ENCODE measurements at regions not wholly inside any gene's neighbourhood (a gene's known extent, or its start where the extent isn't known, plus 50 kb on each side); places are given as distances from the start of the nearest gene placed in this dataset.

DNA sequence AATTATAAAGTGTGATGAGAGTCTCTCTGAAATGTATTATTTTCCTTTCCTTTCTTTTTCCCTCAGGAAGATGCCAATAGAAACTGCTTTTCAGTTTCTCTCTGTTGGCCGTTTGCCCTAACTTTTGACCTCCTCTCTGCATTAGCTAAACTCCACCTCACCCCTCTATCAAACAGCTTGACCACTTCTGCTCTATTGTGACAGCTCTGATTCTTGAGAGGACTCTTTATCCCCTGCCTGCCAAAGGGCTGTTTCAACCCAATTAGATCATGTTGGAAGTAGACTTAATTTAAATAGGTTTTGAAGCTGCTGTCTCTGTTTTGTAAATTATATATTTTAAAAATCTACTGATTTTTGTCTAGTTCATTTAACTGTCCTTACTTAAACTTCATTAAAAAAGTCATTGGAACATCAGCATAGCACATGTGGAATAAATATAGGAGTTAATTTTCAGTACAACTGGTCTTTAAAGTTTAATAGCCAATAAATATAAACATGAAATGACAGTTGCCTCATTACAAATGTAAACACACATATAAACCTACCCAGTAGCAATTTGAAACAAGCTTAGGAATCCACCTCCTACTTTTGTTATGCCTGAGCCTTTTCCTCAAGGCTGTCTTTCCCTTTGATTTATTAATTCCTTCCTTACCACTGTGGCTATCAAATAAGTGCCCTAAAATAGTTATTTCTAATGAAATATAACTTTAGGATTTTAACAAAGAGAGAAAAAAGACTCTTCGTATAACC is 152.0 kb downstream of the CHRM3 start:
- DNase-seq (ENCODE audit: low read depth in 3 of 3): no peak

DNA sequence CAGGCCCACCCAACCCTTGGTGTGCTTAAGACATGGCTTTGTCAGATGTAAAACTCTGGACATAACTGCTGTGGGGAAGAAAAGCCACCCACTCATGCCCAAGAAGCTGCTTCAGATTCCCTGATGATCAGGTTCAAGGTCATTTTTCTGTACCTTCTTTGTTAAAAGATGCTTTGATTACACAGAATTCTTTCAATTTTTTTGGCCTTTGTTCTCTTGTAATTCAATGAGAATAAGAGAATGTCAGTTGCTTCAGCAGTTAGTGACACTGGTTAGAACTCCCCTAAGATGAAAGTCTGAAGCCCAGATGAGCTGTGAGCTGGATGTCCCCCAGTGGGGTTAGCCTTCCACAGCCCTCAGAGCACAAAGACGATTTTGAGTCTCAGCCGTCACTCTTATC is 152.7 kb downstream of the CHRM3 start:
- DNase-seq (ENCODE audit: low read depth in 3 of 3): no peak

DNA sequence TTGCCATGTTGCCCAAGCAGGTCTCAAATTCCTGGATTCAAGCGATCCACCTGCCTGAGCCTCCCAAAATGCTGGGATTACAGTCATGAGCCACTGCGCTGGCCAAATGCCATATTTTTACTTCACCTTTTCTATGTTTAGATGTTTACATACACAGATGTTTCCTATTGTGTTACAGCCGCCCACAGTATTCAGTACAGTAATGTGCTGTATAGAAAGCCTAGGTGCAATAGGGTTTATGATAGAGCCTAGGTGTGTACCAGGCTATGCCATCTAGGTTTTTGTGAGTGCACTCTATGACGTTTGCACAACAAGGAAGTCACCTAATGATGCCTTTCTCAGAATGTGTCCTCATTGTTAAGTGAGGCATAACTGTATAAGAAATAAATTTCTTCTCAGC is 153.4 kb downstream of the CHRM3 start:
- no peak for DNase-seq (ENCODE audit: low read depth in 3 of 3)

DNA sequence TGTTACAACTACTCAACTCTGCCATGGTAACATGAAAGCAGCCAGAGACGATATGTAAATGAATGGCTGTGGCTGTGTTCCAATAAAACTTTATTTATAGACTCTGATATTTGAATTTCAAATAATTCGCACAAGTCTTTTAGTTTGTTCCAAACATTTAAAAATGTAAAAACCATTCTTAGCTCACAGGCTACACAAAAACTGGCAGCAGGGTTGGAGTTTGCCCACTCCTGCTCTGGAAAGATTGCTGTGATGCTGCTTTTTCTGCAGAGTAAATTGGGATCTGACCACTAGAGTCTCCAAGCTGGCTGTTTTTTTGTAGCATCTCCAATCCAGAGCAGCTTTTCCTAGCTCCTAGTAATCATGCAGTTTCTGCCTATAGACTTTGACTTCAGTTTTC is 157.5 kb downstream of the CHRM3 start:
- no peak for DNase-seq (ENCODE audit: low read depth in 3 of 3)

DNA sequence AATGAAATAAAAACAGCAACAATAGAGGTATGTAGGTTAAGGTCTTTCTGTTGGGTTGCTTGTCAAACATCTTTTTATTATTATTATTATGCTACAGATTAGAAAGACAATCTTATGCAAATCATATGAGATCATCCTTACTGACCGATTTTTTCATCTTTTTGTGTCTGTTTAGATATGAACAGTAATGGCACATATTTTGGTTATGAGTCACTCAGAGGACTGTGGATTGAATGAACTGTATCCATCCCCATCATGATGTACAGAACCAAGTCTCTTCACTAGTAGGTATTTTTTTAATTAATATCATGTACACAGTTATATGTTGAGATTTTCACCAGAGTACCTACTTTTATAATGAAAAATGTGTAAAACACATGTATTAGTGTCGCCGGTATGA is 159.1 kb downstream of the CHRM3 start:
- no peak for DNase-seq (ENCODE audit: low read depth in 3 of 3)

DNA sequence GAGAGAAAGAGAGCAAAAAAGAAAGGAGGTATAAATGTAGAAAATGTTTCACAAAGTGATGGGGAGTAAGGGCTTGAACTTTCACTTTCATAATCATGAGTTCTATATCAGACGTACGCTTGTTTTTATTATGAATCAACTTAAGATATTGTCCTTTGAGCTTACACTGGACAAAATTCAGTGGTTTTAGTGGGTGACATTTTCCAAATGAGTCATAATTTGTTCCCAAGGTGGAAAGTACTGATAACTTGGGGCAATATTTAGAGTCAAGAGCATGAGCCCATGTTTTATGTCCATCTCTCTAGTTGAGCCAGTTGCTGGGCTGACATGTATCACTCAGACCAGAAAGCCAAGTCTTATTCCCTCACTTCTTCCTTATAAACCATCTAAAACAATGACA is 161.6 kb downstream of the CHRM3 start:
- DNase-seq (ENCODE audit: low read depth in 3 of 3): no peak

DNA sequence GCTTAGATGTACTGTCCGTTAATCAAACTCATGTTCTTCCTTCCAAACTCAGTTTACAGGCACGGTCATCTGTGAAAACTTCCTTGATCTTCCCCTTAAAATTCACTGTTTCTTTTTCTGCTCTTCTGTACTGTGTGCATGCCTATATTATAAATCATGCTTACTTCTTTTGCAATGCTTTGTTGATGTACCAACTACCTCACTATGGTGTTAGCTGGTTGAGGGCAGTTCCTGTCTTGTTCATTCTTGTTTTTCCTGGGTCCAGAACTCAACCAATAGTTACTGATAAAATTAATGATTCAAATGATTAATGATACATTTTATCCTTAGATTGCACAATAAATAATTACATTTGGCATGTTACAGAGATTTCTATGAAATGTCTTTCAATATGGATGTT is 163.8 kb downstream of the CHRM3 start:
- no peak for DNase-seq (ENCODE audit: low read depth in 3 of 3)

DNA sequence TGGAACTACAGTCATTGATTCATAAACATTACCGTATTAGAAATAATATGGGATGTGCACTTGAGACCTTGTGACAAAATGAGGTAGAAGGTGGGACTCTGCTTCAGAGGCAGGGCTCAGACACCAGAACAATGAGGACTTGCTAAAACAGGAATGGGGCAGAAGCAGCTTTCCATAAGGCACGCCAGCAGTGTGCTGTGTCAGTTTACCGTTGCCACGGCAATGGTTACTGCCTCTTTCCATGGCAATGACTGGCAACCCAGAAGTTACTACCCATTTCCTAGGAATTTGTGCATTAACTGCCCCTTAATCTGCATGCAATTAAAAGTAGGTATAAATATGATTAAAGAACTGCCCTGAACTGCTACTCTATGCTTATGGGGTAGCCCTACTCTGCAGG is 169.0 kb downstream of the CHRM3 start:
- DNase-seq (ENCODE audit: low read depth in 3 of 3): no peak

DNA sequence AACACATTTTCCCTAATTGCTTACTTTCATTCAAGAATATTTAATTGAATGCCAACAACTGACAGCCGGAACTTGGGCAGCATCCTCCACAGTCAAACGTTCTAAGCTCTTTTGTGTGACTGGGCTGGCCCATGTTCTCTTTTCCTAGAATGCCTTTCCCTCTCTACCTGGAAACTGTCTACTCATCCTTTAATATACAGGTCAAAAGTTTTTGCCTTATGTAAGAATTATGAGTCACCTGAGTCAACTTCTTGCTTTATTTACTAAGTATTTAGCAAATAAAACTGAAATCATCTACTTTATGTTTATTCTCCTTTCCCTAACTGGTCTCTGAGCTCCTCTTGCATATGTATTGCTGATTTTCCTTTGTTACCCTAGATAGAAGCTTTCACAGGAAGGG is 172.2 kb downstream of the CHRM3 start:
- DNase-seq (ENCODE audit: low read depth in 3 of 3): no peak

DNA sequence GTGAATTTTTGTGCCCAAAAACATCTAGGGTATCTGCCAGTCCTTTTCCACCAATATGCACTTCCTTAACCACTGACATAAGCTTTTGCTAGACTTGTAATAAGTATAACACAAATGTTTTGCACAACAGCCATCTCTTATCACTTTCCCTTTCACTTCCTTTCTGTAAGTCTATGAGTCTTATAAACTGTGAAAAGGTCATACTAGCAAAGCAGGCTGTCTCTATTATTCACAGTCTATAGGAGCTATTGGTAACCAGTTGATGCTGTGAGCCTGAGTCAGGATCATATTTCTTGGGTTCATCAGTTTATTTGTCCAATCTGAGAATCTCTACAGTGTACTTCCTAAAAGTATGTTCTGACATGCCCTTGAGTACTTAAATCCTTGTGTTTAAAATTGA is 172.6 kb downstream of the CHRM3 start:
- no peak for DNase-seq (ENCODE audit: low read depth in 3 of 3)

DNA sequence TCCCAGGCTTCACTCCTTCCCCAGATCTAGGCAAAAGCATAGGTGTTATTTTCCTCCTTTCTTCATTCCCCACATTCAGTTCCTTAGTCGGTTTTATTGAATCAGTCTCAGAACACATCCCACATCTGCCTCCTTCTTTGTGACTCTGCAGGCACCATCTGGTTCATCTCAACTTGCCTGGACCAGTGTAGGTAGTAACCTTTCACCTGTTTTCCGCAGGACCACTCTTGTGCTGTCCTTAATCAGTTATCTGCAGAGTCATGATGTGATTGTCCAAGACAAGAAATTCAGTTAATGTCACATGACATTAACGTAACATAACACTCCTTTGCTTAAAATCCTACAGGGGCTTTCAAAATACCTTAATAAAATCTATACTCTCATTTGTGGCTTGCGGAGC is 174.6 kb downstream of the CHRM3 start:
- no peak for DNase-seq (ENCODE audit: low read depth in 3 of 3)

DNA sequence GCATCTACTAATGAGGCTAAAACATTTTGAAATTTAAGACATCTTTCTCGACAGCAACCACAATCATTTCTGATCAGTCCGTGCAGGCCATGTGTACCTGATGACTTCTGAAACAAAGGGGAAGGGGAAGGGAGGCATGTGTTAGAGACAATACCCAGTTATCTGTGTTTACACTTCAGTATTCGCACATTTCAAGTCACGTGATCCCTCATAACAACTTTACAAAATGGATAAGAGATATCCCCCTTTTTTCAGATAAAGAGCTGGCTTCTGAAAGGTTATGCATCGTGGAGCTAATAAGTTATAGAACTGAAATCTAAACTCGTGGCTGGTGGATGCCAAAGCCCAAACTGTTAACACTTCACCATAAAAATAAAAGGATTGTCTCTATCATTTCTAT is 175.7 kb downstream of the CHRM3 start:
- DNase-seq (ENCODE audit: low read depth in 3 of 3): no peak

DNA sequence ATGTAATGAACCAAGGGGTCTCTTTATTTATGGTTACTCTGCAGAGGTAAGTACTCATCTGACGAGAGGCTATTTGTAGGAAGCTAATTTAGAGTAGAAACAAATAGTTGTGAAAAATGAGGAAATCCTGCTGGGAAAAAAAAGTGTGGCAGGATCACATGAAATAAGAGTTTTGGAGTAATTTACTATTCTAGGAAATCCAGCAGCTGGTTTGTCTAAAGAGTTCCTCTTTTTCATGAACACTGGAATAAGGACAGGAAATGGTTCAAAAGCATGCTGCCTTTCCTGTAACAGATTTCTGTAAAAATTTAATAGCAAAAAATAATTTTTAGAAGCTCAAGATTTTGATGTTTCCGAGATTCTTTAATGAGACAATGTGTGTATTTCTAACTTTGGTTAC is 177.3 kb downstream of the CHRM3 start:
- no peak for DNase-seq (ENCODE audit: low read depth in 3 of 3)

DNA sequence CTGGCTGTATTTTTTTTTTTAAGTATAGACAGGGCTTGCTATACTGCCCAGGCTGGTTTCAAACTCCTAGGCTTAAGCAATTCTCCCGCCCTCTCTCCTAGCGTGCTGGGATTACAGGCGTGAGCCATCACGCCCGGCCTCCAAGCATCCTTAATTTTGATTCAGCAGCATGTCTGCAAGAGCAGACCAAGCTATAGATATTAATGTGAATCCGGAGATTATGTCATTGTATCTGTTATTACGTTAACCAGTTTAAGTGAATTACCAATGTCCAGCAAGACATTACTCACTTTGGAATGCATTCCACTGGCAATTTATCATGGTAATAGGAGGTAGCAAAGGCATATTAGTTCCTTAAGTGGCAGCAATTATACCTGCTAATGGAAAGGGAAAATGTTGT is 179.7 kb downstream of the CHRM3 start:
- no peak for DNase-seq (ENCODE audit: low read depth in 3 of 3)

DNA sequence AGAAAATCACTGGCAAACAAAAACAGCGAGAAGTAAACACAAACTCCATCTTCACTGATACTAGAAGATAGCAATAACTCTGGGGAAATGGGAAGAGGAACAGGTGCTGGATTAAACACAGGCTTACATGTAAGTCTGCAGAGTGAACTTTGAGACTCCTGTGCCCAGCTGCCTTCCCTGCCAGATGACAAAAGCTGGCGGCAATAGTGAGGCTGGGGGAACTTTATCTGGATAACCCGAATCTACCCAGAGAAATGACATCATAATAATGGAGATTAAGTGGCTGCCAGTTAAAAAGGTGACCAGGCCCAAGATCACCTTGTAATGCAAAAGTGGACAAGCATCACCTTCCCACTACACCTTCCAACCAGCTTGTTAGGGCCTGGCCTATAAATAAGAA is 184.5 kb downstream of the CHRM3 start:
- no peak for DNase-seq (ENCODE audit: low read depth in 3 of 3)

DNA sequence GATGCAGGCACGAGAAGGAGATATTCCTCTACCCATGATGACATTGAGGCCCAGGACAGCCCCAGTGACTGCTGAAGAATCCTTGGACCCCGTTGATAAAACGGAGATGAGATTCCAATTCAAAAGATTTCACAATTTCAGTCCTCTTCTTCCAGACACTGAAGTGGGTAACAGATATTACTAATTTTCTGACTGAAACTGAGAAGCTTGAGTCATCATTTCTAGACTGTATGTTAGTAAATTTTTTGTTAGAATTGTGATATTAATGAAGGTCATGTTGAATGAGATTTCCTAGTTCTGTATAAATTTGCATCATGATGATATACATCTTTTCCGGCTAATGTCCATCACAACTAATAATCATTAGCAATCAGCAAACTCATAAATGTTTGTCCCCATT is 185.8 kb downstream of the CHRM3 start:
- DNase-seq (ENCODE audit: low read depth in 3 of 3): no peak

DNA sequence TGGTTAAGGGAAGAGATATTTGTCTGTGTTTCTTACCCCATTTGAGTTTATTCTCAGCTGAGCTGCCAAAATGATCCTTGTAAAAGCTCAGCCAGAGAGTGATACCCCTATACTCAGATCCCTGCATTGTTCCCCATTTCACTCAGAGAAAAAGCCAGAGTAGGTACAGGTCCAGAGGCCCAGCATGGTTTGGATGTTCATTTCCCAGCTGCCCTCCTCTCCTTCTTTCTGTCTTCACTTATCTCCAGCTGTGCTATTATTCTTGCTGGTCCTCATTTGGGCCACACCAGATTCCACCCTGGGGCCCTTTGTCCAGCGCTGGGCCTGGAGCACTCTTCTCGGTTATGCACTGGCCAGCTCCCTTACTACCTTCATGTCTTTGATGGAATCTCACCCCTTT is 187.7 kb downstream of the CHRM3 start:
- DNase-seq (ENCODE audit: low read depth in 3 of 3): no peak

DNA sequence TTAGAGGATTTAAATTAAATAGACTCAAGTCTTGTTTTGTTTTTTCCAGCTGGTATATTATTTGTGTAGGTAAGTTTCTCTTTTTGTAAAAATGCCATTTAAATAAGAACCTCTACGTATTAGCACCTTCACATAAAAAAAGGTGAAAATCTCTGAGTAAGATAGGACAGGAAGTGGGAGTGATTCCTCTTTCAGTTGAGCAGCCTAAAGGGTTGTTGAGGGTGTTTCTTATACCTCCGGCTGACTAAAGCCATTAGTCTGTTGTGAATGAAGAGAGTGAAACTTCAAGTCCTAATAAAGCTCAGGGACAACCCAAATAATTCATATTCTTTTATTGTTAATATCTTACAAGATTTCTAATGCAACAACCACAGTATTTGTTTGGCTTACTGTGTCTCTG is 188.7 kb downstream of the CHRM3 start:
- no peak for DNase-seq (ENCODE audit: low read depth in 3 of 3)

DNA sequence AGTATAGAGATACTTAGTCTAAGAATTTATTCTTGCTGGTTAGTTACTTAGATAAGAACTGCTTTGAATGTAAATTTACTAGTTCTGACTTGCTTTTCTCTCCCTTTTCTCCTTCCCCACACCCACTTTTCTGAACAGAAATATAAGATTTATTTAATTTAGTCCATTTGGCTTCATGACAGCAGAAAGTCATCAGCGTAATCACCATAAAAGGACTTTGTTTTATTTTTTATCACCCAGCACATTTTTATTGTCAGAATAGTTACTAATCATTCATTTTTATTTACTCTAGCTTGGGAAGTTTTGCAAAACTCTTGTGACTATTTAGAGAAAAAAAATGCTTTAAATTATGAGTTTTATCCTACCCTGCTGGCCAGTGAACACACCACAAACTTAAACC is 197.2 kb downstream of the CHRM3 start:
- DNase-seq (ENCODE audit: low read depth in 3 of 3): no peak

DNA sequence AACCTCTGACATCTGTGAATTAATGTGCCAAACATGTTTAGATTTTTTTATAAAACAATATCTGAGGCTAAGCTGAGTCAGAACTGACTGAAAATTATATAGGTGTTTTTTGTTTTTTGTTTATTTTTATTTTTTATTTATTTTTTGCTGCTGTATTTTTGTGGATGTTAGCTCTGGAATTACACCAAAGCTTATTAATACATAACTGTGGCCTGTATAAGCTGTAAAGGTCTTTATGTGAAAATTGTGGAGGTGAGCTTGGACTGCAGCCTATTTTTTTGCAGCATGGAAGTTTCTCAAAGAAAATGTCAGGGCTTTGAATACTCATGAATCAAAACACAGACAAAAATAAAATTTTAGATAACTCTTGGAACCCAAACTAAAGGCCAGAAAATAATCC is 199.8 kb downstream of the CHRM3 start:
- DNase-seq (ENCODE audit: low read depth in 3 of 3): no peak

DNA sequence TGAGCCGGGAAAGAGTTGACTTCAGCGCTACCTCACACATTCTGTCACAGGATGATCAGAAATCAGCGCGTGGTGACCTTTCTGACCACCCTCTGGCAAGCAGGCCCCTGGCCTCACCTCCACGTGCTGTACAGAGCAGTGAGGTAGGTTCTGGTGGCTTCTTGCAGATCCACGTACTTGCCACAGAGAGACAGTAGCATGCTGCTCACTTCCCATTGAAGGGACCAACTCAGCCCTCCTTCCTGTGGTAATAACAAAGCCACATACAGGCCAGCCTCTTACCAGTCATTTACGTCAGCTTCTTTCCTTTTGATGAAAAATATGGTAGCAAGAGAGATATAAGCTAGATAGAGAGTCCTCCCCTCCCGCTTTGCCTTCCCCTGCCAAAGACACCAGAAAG is 200.7 kb downstream of the CHRM3 start:
- DNase-seq (ENCODE audit: low read depth in 3 of 3): no peak

DNA sequence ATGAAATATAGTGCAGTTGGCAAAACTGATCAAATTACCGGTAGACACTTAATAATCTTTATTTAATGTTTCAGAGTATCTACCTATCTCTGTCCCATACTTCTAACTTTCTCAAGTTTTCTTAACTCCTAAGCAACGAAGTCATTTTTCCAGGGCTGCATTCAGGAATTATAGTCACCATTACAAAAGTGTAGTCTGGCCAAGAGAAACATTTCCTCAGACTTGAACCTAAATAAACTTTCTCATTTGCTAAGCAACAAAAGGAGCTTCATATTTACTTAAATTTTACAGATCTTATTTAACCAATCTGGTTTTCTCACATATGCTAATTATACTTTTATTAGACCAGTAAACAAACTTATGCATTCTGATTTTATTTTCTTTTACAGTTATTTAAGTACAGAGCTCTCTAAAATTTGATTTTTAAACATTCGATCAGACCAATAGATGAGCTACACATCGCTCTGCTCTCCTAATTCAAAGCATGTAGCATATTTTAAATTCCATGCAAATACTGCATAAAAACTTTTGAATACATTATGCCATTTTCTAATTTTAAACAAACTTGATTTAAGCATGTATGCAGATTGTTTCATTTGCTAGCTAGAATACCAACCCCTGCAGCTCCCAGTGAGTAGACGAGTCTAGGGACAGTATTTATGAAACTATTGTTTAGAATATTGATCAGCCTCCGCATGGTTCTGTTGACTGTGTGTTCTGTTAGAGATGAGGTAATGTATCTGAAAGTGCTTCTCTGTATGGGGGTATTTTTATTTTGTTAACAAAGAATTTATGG is 201.4 kb downstream of the CHRM3 start:
- DNase-seq (ENCODE audit: low read depth in 3 of 3): no peak

DNA sequence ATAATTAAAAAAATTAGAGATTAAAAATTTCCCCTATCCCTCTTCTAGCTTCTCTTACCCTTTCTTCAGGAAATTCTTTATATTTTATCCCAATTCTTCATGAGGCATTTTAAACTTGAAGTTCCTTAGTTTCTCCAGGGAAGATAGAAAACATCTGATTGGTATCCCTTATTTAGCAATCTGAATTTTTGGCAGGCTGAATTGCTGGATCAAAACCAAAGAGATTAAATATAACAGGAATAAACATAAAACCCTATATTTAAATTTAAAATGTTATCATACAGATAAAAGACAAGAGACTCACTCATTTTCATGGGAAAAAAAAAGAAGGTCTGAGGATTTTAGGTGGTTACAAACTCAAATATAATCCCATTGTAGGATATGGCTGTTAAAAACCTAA is 204.2 kb downstream of the CHRM3 start:
- no peak for DNase-seq (ENCODE audit: low read depth in 3 of 3)

DNA sequence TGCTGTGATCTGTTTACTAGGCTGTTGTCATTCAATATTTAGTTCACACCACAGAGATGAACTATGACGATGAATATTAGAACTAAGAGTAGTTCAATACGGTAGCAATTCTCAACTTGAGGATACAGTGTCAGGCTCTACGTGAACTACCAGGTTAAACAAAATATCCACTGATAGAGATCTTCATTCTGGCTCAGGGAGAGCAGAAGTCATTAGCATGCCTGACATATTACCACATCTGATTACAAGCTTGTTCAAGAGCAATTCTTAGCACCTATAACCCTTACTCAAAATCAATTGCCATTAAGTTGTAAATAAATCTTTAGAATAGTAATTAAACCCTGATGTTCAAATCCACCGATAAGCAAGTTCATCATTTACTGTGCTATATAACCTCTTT is 207.2 kb downstream of the CHRM3 start:
- no peak for DNase-seq (ENCODE audit: low read depth in 3 of 3)
